OCI-LY7 (cell line): ENCODE measurements at regions not wholly inside any gene's neighbourhood (a gene's known extent, or its start where the extent isn't known, plus 50 kb on each side); places are given as distances from the start of the nearest gene placed in this dataset.

ENCODE experiments used
- BruUV-seq: library from RNA; stranded (reverse); fragments of 400-500 nt; replicated peaks from 2 replicates; lab custom pipeline; 2021; lab: Mats Ljungman, UMichigan
- CTCF ChIA-PET: fragments of 300-600 bp; sonication (Branson Sonifier 250); formaldehyde crosslinking; loops from one replicate; lab custom pipeline; 2022; ENCODE audit warnings: antibody characterized with exemption; ENCODE audit not compliant: unreplicated experiment; lab: Charles Lee
- POLR2A ChIA-PET: fragments of 300-600 bp; sonication (Branson Sonifier 250); formaldehyde crosslinking; loops from one replicate; lab custom pipeline; 2022; ENCODE audit warnings: antibody characterized with exemption; lab: Charles Lee
- DNase-seq: peaks from one replicate; pipeline ENCODE4 v3.0.0-alpha.2; 2015; ENCODE audit warnings: low spot score
- H2AFZ ChIP-seq: fragments of 200-600 bp; sonication (generic), shearing (Covaris generic); 2 replicates; pipeline ENCODE4 v1.6.1; 2014; ENCODE audit warnings: mild to moderate bottlenecking, antibody characterized with exemption, low read length, moderate library complexity
- H3K27ac ChIP-seq: fragments of 200-600 bp; sonication (generic); 2 replicates; pipeline ENCODE4 v1.5.1; 2014; ENCODE audit warnings: mixed run types, low read depth, mild to moderate bottlenecking, moderate library complexity, low read length, inconsistent platforms; ENCODE audit not compliant: poor library complexity, severe bottlenecking
- H3K36me3 ChIP-seq: fragments of 200-600 bp; sonication (generic); 2 replicates; pipeline ENCODE4 v1.6.1; 2014; ENCODE audit warnings: mild to moderate bottlenecking, antibody characterized with exemption, low read length, moderate library complexity, mixed read lengths; ENCODE audit not compliant: insufficient read depth
- H3K4me1 ChIP-seq: fragments of 200-600 bp; sonication (generic); 2 replicates; pipeline ENCODE4 v1.5.1; 2014; ENCODE audit warnings: mild to moderate bottlenecking, low read length; ENCODE audit not compliant: insufficient read depth, poor library complexity, severe bottlenecking
- H3K4me2 ChIP-seq: fragments of 200-600 bp; sonication (generic); 2 replicates; pipeline ENCODE4 v1.6.1; 2014; ENCODE audit warnings: mild to moderate bottlenecking, low read length
- H3K4me3 ChIP-seq: fragments of 200-600 bp; sonication (generic); 2 replicates; pipeline ENCODE4 v1.5.1; 2014; ENCODE audit warnings: mild to moderate bottlenecking, low read depth, low read length; ENCODE audit not compliant: poor library complexity, severe bottlenecking
- H3K79me2 ChIP-seq: fragments of 200-600 bp; sonication (generic); 2 replicates; pipeline ENCODE4 v1.6.1; 2016; ENCODE audit warnings: low read depth, mild to moderate bottlenecking, low read length, moderate library complexity, mixed read lengths; ENCODE audit not compliant: insufficient read depth
- H3K9me2 ChIP-seq: fragments of 200-600 bp; sonication (generic); 2 replicates; pipeline ENCODE4 v1.6.1; 2016; ENCODE audit warnings: mild to moderate bottlenecking, low read length, mixed read lengths; ENCODE audit not compliant: insufficient read depth
- H3K9me3 ChIP-seq: fragments of 200-600 bp; sonication (generic); 2 replicates; pipeline ENCODE4 v1.6.1; 2014; ENCODE audit warnings: mild to moderate bottlenecking, mixed run types, low read length, mixed read lengths
- H4K20me1 ChIP-seq: fragments of 200-600 bp; sonication (generic); 2 replicates; pipeline ENCODE4 v1.6.1; 2014; ENCODE audit warnings: mild to moderate bottlenecking, antibody characterized with exemption, low read length, moderate library complexity, mixed read lengths; ENCODE audit not compliant: insufficient read depth
- EZH2phosphoT487 ChIP-seq: fragments of 200-600 bp; sonication (generic); IDR thresholded peaks from 2 replicates; pipeline ENCODE4 v1.6.1; 2018; ENCODE audit warnings: low read depth, borderline replicate concordance, mild to moderate bottlenecking, mixed run types, antibody characterized with exemption, low read length, moderate library complexity, mixed read lengths
- intact Hi-C: fragments of 100-400 bp; cut with micrococcal nuclease; formaldehyde crosslinking; loops from one replicate; pipeline ENCODE4 v1.10.0; 2022; ENCODE audit not compliant: unreplicated experiment
- TF ChIP-seq, protein P1 (sequence below): fragments of 200-600 bp; sonication (generic); conservative IDR thresholded peaks from 2 replicates; pipeline ENCODE4 v1.5.1; 2014; ENCODE audit warnings: mild to moderate bottlenecking, antibody characterized with exemption, low read length, moderate library complexity, mixed read lengths

DNA sequence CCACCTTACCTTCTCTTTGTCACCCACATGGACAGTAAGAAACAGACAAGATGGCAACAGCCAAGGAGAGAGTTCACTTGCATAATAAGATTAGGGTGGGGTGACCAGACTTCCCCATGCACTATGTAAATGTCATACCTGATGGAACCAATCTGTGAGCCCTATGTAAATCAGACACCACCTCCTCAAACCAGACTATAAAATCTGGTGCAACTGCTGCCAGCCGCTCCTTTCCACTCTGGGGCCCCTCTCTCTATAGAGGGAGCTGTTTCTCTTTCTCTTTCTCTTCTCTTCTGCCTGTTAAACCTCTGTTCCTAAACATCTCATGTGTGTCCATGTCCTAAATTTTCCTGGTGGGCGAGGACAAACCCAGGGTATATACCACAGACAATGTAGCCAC lies 405.5 kb upstream of the CNTN4 start:
- no peak overlapping the region for H3K4me3 ChIP-seq
- H3K27ac ChIP-seq = no peak overlapping the region
- intact Hi-C loops = no loop called here
- no peaks in the 10 kb centered on the region for H3K36me3 ChIP-seq
- H3K4me2 ChIP-seq = no peak overlapping the region
- no peak for DNase-seq
- H3K9me3 ChIP-seq = no peaks in the 10 kb centered on the region
- TF ChIP-seq, protein P1, sequence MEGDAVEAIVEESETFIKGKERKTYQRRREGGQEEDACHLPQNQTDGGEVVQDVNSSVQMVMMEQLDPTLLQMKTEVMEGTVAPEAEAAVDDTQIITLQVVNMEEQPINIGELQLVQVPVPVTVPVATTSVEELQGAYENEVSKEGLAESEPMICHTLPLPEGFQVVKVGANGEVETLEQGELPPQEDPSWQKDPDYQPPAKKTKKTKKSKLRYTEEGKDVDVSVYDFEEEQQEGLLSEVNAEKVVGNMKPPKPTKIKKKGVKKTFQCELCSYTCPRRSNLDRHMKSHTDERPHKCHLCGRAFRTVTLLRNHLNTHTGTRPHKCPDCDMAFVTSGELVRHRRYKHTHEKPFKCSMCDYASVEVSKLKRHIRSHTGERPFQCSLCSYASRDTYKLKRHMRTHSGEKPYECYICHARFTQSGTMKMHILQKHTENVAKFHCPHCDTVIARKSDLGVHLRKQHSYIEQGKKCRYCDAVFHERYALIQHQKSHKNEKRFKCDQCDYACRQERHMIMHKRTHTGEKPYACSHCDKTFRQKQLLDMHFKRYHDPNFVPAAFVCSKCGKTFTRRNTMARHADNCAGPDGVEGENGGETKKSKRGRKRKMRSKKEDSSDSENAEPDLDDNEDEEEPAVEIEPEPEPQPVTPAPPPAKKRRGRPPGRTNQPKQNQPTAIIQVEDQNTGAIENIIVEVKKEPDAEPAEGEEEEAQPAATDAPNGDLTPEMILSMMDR = no peak
- TF ChIP-seq EZH2phosphoT487 = no peak
- no peaks in the 10 kb centered on the region for H3K79me2 ChIP-seq
- H2AFZ ChIP-seq = no peak overlapping the region
- CTCF ChIA-PET = no interaction called here
- no peaks in the 10 kb centered on the region for H3K9me2 ChIP-seq
- BruUV-seq = no TSS peak
- no peaks in the 10 kb centered on the region for H4K20me1 ChIP-seq
- H3K4me1 ChIP-seq = no peaks in the 10 kb centered on the region
- POLR2A ChIA-PET = no interaction called here

DNA sequence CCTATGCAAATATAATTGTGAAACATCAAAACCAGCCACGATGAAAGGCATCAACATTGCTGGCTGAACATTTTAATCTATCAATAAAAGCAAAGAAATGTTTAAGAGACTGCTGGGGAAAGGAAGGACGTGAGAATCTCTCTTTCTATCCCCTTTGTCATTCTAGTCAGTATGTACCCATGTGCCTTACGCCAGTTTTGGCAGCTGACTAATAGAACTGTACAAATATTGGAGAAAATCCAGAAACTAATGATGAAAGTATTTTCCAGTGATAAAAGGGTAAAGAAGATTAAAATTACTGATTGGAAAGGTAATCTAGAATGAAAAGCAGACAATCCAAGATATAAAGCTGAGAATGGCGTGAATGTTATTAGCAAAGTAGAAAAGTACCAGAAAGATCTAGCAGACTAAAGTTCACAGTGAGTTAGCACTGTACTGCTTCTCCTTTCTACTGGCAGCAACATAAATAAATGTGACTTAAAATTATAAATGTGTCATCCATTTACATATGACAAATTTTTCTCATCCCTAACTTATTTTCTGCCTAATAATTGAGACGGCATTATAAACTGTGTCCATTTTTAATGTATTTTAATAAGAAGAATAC lies 401.9 kb upstream of the CNTN4 start:
- Histone ChIP-seq H3K4me1 (no peaks in the 10 kb centered on the region), H2AFZ (no peak overlapping the region), H3K4me3 (no peak overlapping the region), H3K27ac (no peak overlapping the region), H3K9me3 (no peaks in the 10 kb centered on the region), H3K9me2 (no peaks in the 10 kb centered on the region), H3K36me3 (no peaks in the 10 kb centered on the region), H3K4me2 (no peak overlapping the region), H4K20me1 (no peaks in the 10 kb centered on the region), H3K79me2 (no peaks in the 10 kb centered on the region)
- CTCF ChIA-PET = no interaction called here
- no TSS peak for BruUV-seq
- TF ChIP-seq, protein P1 = no peak
- TF ChIP-seq EZH2phosphoT487 = no peak
- POLR2A ChIA-PET = no interaction called here
- intact Hi-C loops = no loop called here
- no peak for DNase-seq

DNA sequence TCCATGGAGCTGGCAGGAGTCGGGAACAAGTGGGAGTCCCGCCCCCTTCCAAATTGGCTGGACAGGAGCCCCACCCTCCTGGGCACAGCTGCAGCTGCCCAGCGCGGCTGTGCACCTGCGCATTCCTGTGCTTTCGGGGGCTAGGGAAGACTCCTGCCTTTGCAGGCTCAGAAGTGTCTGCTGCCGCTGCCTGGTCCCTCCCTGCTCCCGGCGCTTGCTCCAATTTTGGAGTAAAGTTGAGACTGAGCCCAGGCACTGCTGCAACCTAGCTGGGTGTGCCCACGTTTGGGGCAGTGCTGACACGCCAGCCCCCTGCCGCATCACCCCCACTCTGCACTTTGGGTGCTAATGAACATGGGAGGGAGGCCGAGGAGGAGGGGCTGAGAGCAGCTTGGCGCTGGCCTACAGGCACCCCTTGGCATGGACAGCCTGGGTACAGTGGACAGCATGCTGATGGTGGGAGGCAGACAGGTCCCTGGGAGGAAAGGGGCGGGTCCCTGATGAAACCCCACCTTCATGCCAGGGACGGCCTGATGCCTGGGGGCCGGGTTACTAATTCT lies 399.2 kb upstream of the CNTN4 start:
- Histone ChIP-seq H2AFZ (no peak overlapping the region), H3K4me3 (no peak overlapping the region), H3K4me1 (no peaks in the 10 kb centered on the region), H3K36me3 (no peaks in the 10 kb centered on the region), H3K9me2 (no peaks in the 10 kb centered on the region), H3K9me3 (no peaks in the 10 kb centered on the region), H4K20me1 (no peaks in the 10 kb centered on the region), H3K79me2 (no peaks in the 10 kb centered on the region), H3K4me2 (no peak overlapping the region), H3K27ac (no peak overlapping the region)
- intact Hi-C loops = no loop called here
- no peak for DNase-seq
- CTCF ChIA-PET = no interaction called here
- BruUV-seq = no TSS peak
- TF ChIP-seq, protein P1 = no peak
- no peak for TF ChIP-seq EZH2phosphoT487
- POLR2A ChIA-PET = no interaction called here
